ENCODE measurements at regions not wholly inside any gene's neighbourhood (a gene's known extent, or its start where the extent isn't known, plus 50 kb on each side); places are given as distances from the start of the nearest gene placed in this dataset.

DNA sequence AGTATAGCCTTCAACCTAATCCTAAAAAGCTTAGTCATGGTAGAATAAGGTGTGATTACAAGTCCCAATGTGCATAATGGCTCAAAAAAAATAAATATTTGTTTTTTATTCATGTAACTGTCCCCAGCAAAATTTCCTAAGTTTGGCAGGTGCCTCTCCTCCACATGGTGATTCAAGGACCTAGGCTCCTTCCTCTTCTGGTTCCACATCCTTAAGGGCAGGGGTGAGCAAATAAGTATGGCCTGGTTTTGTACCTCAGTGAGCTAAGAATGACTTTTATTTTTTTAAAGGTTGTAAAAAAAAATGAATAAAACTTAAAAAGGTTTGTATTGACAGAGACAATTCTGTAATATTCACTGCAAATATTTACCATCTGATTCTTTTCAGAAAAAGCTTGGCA is 343.5 kb upstream of the UBE2E2 start:
- H3K4me3 Mint-ChIP-seq, result no peak overlapping the region
- CTCF ChIA-PET, result no interaction called here
- H3K36me3 Mint-ChIP-seq, result no peaks in the 10 kb centered on the region
- H3K27ac Mint-ChIP-seq, result no peak overlapping the region
- DNase-seq (ENCODE audit: low spot score) (no peak), ATAC-seq (no peak)
- no peaks in the 10 kb centered on the region for H3K27me3 Mint-ChIP-seq (ENCODE audit: low read depth)
- POLR2A ChIA-PET, result no interaction called here
- peaks cover 6% of the 10 kb centered on the region for H3K4me1 Mint-ChIP-seq
- peaks cover 8% of the 10 kb centered on the region for H3K9me3 Mint-ChIP-seq
- TF ChIP-seq, protein P1, sequence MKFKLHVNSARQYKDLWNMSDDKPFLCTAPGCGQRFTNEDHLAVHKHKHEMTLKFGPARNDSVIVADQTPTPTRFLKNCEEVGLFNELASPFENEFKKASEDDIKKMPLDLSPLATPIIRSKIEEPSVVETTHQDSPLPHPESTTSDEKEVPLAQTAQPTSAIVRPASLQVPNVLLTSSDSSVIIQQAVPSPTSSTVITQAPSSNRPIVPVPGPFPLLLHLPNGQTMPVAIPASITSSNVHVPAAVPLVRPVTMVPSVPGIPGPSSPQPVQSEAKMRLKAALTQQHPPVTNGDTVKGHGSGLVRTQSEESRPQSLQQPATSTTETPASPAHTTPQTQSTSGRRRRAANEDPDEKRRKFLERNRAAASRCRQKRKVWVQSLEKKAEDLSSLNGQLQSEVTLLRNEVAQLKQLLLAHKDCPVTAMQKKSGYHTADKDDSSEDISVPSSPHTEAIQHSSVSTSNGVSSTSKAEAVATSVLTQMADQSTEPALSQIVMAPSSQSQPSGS (CRISPR knock-in tag; IDR thresholded peaks at IDR 0.05; ENCODE audit: borderline replicate concordance, low read depth), result no peak
- TF ChIP-seq GABPB1 (CRISPR knock-in tag; IDR thresholded peaks at IDR 0.05), result no peak
- TF ChIP-seq, protein P2, sequence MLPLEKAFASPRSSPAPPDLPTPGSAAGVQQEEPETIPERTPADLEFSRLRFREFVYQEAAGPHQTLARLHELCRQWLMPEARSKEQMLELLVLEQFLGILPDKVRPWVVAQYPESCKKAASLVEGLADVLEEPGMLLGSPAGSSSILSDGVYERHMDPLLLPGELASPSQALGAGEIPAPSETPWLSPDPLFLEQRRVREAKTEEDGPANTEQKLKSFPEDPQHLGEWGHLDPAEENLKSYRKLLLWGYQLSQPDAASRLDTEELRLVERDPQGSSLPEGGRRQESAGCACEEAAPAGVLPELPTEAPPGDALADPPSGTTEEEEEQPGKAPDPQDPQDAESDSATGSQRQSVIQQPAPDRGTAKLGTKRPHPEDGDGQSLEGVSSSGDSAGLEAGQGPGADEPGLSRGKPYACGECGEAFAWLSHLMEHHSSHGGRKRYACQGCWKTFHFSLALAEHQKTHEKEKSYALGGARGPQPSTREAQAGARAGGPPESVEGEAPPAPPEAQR (CRISPR knock-in tag; IDR thresholded peaks at IDR 0.05), result no peak
- TF ChIP-seq, protein P3, sequence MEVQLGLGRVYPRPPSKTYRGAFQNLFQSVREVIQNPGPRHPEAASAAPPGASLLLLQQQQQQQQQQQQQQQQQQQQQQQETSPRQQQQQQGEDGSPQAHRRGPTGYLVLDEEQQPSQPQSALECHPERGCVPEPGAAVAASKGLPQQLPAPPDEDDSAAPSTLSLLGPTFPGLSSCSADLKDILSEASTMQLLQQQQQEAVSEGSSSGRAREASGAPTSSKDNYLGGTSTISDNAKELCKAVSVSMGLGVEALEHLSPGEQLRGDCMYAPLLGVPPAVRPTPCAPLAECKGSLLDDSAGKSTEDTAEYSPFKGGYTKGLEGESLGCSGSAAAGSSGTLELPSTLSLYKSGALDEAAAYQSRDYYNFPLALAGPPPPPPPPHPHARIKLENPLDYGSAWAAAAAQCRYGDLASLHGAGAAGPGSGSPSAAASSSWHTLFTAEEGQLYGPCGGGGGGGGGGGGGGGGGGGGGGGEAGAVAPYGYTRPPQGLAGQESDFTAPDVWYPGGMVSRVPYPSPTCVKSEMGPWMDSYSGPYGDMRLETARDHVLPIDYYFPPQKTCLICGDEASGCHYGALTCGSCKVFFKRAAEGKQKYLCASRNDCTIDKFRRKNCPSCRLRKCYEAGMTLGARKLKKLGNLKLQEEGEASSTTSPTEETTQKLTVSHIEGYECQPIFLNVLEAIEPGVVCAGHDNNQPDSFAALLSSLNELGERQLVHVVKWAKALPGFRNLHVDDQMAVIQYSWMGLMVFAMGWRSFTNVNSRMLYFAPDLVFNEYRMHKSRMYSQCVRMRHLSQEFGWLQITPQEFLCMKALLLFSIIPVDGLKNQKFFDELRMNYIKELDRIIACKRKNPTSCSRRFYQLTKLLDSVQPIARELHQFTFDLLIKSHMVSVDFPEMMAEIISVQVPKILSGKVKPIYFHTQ (CRISPR knock-in tag; IDR thresholded peaks at IDR 0.05), result no peak

GRCh38 chr3:22861426-22861825 is 341.7 kb upstream of the UBE2E2 start:
- TF ChIP-seq, protein P4, sequence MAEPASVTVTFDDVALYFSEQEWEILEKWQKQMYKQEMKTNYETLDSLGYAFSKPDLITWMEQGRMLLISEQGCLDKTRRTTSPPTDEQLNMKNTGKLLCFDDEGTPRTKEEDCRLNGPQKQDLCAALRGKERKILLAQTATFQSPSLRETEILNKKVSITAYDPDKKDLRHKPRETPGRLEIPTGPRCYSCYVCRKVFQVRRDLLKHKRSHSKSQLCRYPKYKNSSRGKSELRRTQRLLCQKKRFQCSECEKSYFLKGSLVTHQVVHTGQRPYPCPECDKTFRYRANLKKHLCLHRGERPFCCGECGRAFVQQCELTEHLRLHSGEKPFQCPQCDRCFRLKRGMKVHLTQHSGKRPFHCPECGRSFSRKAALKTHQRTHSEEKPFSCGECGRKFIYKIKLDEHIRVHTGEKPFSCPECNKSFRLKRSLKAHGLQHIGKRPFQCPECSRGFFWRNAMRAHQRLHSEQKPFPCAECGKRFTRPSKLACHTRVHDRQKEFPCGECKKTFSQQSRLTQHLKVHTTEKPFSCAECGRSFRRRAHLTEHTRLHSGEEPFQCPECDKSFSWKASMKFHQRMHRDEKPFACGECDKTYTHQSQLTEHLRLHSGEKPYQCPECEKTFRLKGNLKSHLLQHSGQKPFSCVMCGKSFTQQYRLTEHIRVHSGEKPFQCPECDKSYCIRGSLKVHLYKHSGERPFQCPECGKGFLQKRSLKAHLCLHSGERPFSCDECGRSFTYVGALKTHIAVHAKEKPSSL (CRISPR knock-in tag; conservative IDR thresholded peaks at IDR 0.05), result no peak
- TF ChIP-seq, protein P5, sequence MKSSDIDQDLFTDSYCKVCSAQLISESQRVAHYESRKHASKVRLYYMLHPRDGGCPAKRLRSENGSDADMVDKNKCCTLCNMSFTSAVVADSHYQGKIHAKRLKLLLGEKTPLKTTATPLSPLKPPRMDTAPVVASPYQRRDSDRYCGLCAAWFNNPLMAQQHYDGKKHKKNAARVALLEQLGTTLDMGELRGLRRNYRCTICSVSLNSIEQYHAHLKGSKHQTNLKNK (CRISPR knock-in tag; IDR thresholded peaks at IDR 0.05), result no peak
- TF ChIP-seq, protein P6, sequence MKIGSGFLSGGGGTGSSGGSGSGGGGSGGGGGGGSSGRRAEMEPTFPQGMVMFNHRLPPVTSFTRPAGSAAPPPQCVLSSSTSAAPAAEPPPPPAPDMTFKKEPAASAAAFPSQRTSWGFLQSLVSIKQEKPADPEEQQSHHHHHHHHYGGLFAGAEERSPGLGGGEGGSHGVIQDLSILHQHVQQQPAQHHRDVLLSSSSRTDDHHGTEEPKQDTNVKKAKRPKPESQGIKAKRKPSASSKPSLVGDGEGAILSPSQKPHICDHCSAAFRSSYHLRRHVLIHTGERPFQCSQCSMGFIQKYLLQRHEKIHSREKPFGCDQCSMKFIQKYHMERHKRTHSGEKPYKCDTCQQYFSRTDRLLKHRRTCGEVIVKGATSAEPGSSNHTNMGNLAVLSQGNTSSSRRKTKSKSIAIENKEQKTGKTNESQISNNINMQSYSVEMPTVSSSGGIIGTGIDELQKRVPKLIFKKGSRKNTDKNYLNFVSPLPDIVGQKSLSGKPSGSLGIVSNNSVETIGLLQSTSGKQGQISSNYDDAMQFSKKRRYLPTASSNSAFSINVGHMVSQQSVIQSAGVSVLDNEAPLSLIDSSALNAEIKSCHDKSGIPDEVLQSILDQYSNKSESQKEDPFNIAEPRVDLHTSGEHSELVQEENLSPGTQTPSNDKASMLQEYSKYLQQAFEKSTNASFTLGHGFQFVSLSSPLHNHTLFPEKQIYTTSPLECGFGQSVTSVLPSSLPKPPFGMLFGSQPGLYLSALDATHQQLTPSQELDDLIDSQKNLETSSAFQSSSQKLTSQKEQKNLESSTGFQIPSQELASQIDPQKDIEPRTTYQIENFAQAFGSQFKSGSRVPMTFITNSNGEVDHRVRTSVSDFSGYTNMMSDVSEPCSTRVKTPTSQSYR (CRISPR knock-in tag; IDR thresholded peaks at IDR 0.05), result no peak
- no peak for TF ChIP-seq ZNF138 (CRISPR knock-in tag; conservative IDR thresholded peaks at IDR 0.05)
- no peak for TF ChIP-seq USF1 (CRISPR knock-in tag; IDR thresholded peaks at IDR 0.05)
- no peak for TF ChIP-seq CREM (CRISPR knock-in tag; IDR thresholded peaks at IDR 0.05)
- no peak for DNase-seq (ENCODE audit: low spot score)
- Mint-ChIP-seq H3K27ac (no peak overlapping the region), H3K36me3 (no peaks in the 10 kb centered on the region), H3K27me3 (ENCODE audit: low read depth) (no peaks in the 10 kb centered on the region), H3K9me3 (peaks cover under 1% of the 10 kb centered on the region; the same call in 1 of the 2 replicates), H3K4me3 (no peak overlapping the region), H3K4me1 (peaks cover 6% of the 10 kb centered on the region)
- no peak for ATAC-seq
- ChIA-PET CTCF (no interaction called here), POLR2A (no interaction called here)

Data from WTC11 (cell line).